ENCODE measurements at regions not wholly inside any gene's neighbourhood (a gene's known extent, or its start where the extent isn't known, plus 50 kb on each side); places are given as distances from the start of the nearest gene placed in this dataset.

DNA sequence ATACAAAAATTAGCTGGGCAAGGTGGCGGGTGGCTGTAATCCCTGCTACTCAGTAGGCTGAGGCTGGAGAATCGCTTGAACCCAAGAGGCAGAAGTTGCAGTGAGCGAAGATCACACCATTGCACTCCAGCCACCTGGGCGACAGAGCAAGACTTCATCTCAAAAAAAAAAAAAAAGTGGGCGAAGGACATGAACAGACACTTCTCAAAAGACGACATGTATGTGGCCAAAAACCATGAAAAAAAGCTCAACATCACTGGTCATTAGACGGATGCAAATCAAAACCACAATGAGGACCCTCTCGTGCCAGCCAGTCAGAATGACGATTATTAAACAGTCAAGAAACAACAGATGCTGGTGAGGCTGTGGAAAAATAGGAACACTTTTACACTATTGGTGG, 344.9 kb upstream of the JARID2 start (continued):
- no peak for TF ChIP-seq GABPA (IDR thresholded peaks at IDR 0.05; ENCODE audit: low read depth)

- Histone ChIP-seq H2AFZ (ENCODE audit: low read depth) (no peak overlapping the region), H3K79me2 (ENCODE audit: insufficient read depth) (no peaks in the 10 kb centered on the region), H3K4me2 (no peak overlapping the region), H3K4me1 (ENCODE audit: control insufficient read depth in 1 of 2, insufficient read depth in 2 of 2, low read depth in 1 of 2, low read length in 1 of 2) (no peaks in the 10 kb centered on the region; a peak in 1 of 4 replicates), H4K20me1 (ENCODE audit: insufficient read depth) (no peaks in the 10 kb centered on the region), H3K9ac (no peak overlapping the region), H3K27me3 (ENCODE audit: insufficient read depth) (no peaks in the 10 kb centered on the region), H3K9me3 (no peaks in the 10 kb centered on the region), H3F3A (replicated peaks; ENCODE audit: insufficient read depth) (no peaks in the 10 kb centered on the region), H3K4me3 (ENCODE audit: low read depth in 2 of 2, low read length in 1 of 2) (no peak overlapping the region), H3K27ac (ENCODE audit: low read depth in 2 of 2, low read length in 1 of 2) (no peak overlapping the region), H3K9me2 (no peaks in the 10 kb centered on the region), H3K36me3 (replicated peaks in 1 of 2; ENCODE audit: control insufficient read depth in 1 of 2, insufficient read depth in 2 of 2, low read length in 1 of 2) (no peaks in the 10 kb centered on the region)
- 41% methylated on average over 8 of the region's 8 CpGs for WGBS (ENCODE audit: low lambda C conversion rate)
- no peak for TF ChIP-seq JUND (IDR thresholded peaks at IDR 0.05)
- TF ChIP-seq, protein P1, sequence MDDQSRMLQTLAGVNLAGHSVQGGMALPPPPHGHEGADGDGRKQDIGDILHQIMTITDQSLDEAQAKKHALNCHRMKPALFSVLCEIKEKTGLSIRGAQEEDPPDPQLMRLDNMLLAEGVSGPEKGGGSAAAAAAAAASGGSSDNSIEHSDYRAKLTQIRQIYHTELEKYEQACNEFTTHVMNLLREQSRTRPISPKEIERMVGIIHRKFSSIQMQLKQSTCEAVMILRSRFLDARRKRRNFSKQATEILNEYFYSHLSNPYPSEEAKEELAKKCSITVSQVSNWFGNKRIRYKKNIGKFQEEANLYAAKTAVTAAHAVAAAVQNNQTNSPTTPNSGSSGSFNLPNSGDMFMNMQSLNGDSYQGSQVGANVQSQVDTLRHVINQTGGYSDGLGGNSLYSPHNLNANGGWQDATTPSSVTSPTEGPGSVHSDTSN (IDR thresholded peaks at IDR 0.05): no peak
- no peak for TF ChIP-seq FOXJ3 (CRISPR knock-in tag; IDR thresholded peaks at IDR 0.05)
- TF ChIP-seq, protein P2, sequence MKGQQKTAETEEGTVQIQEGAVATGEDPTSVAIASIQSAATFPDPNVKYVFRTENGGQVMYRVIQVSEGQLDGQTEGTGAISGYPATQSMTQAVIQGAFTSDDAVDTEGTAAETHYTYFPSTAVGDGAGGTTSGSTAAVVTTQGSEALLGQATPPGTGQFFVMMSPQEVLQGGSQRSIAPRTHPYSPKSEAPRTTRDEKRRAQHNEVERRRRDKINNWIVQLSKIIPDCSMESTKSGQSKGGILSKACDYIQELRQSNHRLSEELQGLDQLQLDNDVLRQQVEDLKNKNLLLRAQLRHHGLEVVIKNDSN (IDR thresholded peaks at IDR 0.05; ENCODE audit: borderline replicate concordance, low read depth): no peak
- no peak for TF ChIP-seq TCF12 (IDR thresholded peaks at IDR 0.05)
- TF ChIP-seq RCOR1 (IDR thresholded peaks at IDR 0.05; ENCODE audit: low read length): no peak
- no peak for TF ChIP-seq GATA2 (CRISPR knock-in tag; IDR thresholded peaks at IDR 0.05)
- no peak for TF ChIP-seq USF2 (IDR thresholded peaks at IDR 0.05; ENCODE audit: borderline replicate concordance, low read depth, low read length)
- no peak for TF ChIP-seq MEF2A (IDR thresholded peaks at IDR 0.05; ENCODE audit: borderline replicate concordance, low read depth)
- no peak for TF ChIP-seq RXRA (IDR thresholded peaks at IDR 0.05; ENCODE audit: borderline replicate concordance, low read depth)
- no peak for TF ChIP-seq FOXM1 (IDR thresholded peaks at IDR 0.05; ENCODE audit: low read depth)
- no peak for TF ChIP-seq MXI1 (IDR thresholded peaks at IDR 0.05; ENCODE audit: low read depth, low read length)
- TF ChIP-seq RFX5 (IDR thresholded peaks at IDR 0.05; ENCODE audit: low read length): no peak
- DNase-seq: no peak
- CTCF ChIA-PET: interaction anchor here (0.7 kb wide), 1 partner anchor 774 kb away, joined by 3 read pairs; no protein-coding TSS in a partner anchor
- POLR2A ChIA-PET: no interaction called here
Observed at GRCh38 chr6:14903176-14904038, 342.5 kb upstream of the JARID2 start.

Data from SK-N-SH (cell line).